Caco-2 (cell line): ENCODE measurements at regions not wholly inside any gene's neighbourhood (a gene's known extent, or its start where the extent isn't known, plus 50 kb on each side); places are given as distances from the start of the nearest gene placed in this dataset.

Experiments
- BruUV-seq: library from RNA; stranded (reverse); fragments of 400-500 nt; replicated peaks from 2 replicates; lab custom pipeline; 2021; lab: Mats Ljungman, UMichigan
- CTCF ChIA-PET: fragments of 300-600 bp; sonication (Branson Sonifier 250); formaldehyde crosslinking; loops from one replicate; lab custom pipeline; 2022; ENCODE audit warnings: antibody characterized with exemption; lab: Charles Lee
- POLR2A ChIA-PET: fragments of 300-600 bp; sonication (Branson Sonifier 250); formaldehyde crosslinking; loops from one replicate; lab custom pipeline; 2022; ENCODE audit warnings: antibody characterized with exemption; lab: Charles Lee
- DNase-seq, 2 experiments: peaks; one replicate each; pipeline versions ENCODE4 v3.0.0 to v3.0.0-alpha.2; 2020 to 2022
- H3K27me3 ChIP-seq: replicated peaks from 2 replicates; pipeline ENCODE4 v1.6.0; 2011; ENCODE audit warnings: low read length; ENCODE audit not compliant: control insufficient read depth, insufficient read depth
- H3K36me3 ChIP-seq: 2 replicates; pipeline ENCODE4 v1.5.1; 2011; ENCODE audit warnings: low read length; ENCODE audit not compliant: control insufficient read depth, insufficient read depth
- H3K4me1 ChIP-seq: fragments of 250-450 bp; sonication (Bioruptor Pico); 2 replicates; pipeline ENCODE4 v1.5.1; 2020; ENCODE audit warnings: mild to moderate bottlenecking
- H3K4me3 ChIP-seq: 2 replicates; pipeline ENCODE4 v1.5.1; 2011; ENCODE audit warnings: low read depth, mild to moderate bottlenecking, control low read depth, low read length
- H3K9me3 ChIP-seq: fragments of 250-450 bp; sonication (Bioruptor Pico); 2 replicates; pipeline ENCODE4 v1.5.1; 2020; ENCODE audit warnings: mild to moderate bottlenecking, moderate library complexity
- H3K27ac Mint-ChIP-seq: one replicate; pipeline ENCODE4 v1.8.0; 2022; ENCODE audit warnings: mixed read lengths; ENCODE audit not compliant: unreplicated experiment
- H3K27me3 Mint-ChIP-seq: one replicate; pipeline ENCODE4 v1.8.0; 2022; ENCODE audit warnings: mixed read lengths; ENCODE audit not compliant: insufficient read depth, unreplicated experiment
- H3K36me3 Mint-ChIP-seq: one replicate; pipeline ENCODE4 v1.8.0; 2022; ENCODE audit warnings: mild to moderate bottlenecking, mixed read lengths; ENCODE audit not compliant: insufficient read depth, unreplicated experiment
- H3K4me1 Mint-ChIP-seq: one replicate; pipeline ENCODE4 v1.8.0; 2022; ENCODE audit warnings: low read depth, mixed read lengths; ENCODE audit not compliant: unreplicated experiment
- H3K4me3 Mint-ChIP-seq: one replicate; pipeline ENCODE4 v1.8.0; 2022; ENCODE audit warnings: mild to moderate bottlenecking, moderate library complexity, mixed read lengths; ENCODE audit not compliant: unreplicated experiment
- H3K9me3 Mint-ChIP-seq: one replicate; pipeline ENCODE4 v1.8.0; 2022; ENCODE audit warnings: mixed read lengths; ENCODE audit not compliant: unreplicated experiment
- CTCF ChIP-seq, 2 experiments: fragments of 200-600 bp in 1 of 2; IDR thresholded peaks; 1 replicate in 1 of 2; 2 replicates in 1 of 2; pipeline versions ENCODE4 v1.5.1 to v1.8.0; 2011 to 2022; ENCODE audit warnings: antibody characterized with exemption in 1 of 2, control low read depth in 1 of 2, inconsistent platforms in 1 of 2, low read depth in 1 of 2, low read length in 1 of 2, mild to moderate bottlenecking in 1 of 2, moderate library complexity in 1 of 2; ENCODE audit not compliant: insufficient read depth in 1 of 2, severe bottlenecking in 1 of 2, unreplicated experiment in 1 of 2
- intact Hi-C: fragments of 100-400 bp; cut with micrococcal nuclease; formaldehyde crosslinking; loops from one replicate; pipeline ENCODE4 v1.10.0; 2022; ENCODE audit not compliant: unreplicated experiment

- Mint-ChIP-seq H3K4me1 (peaks cover 16% of the 10 kb centered on the region), H3K4me3 (no peak overlapping the region), H3K27ac (no peak overlapping the region), H3K36me3 (no peaks in the 10 kb centered on the region), H3K27me3 (no peaks in the 10 kb centered on the region), H3K9me3 (peaks cover 42% of the 10 kb centered on the region)
- BruUV-seq: no TSS peak
- Histone ChIP-seq H3K4me3 (no peak overlapping the region), H3K36me3 (no peaks in the 10 kb centered on the region), H3K27me3 (no peaks in the 10 kb centered on the region), H3K9me3 (0 out of 2 replicates have a peak, but pooled peaks cover 4% of the 10 kb centered on the region), H3K4me1 (peaks cover 9% of the 10 kb centered on the region; the same call in 1 of the 2 replicates)
- no peak for DNase-seq
- intact Hi-C loops: no loop called here
- ChIA-PET CTCF (no interaction called here), POLR2A (no interaction called here)
- TF ChIP-seq CTCF (IDR thresholded peaks at IDR 0.05; ENCODE audit: insufficient read depth in 1 of 2, low read depth in 1 of 2, low read length in 1 of 2, severe bottlenecking in 1 of 2, unreplicated experiment in 1 of 2): no peak
These were observed 447.5 kb downstream of the BCL11A start for GRCh38 chr2:60105906-60106305.

- CTCF ChIA-PET: no interaction called here
- no peak overlapping the region for H3K27ac Mint-ChIP-seq
These were observed 448.6 kb downstream of the BCL11A start for GRCh38 chr2:60104514-60105505.

More at GRCh38 chr2:60104514-60105505, 448.6 kb downstream of the BCL11A start:
- H3K4me3 Mint-ChIP-seq: no peak overlapping the region
- H3K4me1 ChIP-seq: peaks cover 9% of the 10 kb centered on the region; the same call in 1 of the 2 replicates
- peaks cover 42% of the 10 kb centered on the region for H3K9me3 Mint-ChIP-seq
- no peaks in the 10 kb centered on the region for H3K36me3 Mint-ChIP-seq
- no peak for DNase-seq
- intact Hi-C loops: no loop called here
- BruUV-seq: no TSS peak
- H3K4me1 Mint-ChIP-seq: peaks cover 16% of the 10 kb centered on the region
- no peak for TF ChIP-seq CTCF (IDR thresholded peaks at IDR 0.05; ENCODE audit: insufficient read depth in 1 of 2, low read depth in 1 of 2, low read length in 1 of 2, severe bottlenecking in 1 of 2, unreplicated experiment in 1 of 2)
- H3K9me3 ChIP-seq: 0 out of 2 replicates have a peak, but pooled peaks cover 4% of the 10 kb centered on the region
- H3K36me3 ChIP-seq: no peaks in the 10 kb centered on the region
- no peak overlapping the region for H3K4me3 ChIP-seq
- POLR2A ChIA-PET: no interaction called here
- H3K27me3 Mint-ChIP-seq: no peaks in the 10 kb centered on the region
- H3K27me3 ChIP-seq: no peaks in the 10 kb centered on the region
